ENCODE measurements at regions not wholly inside any gene's neighbourhood (a gene's known extent, or its start where the extent isn't known, plus 50 kb on each side); places are given as distances from the start of the nearest gene placed in this dataset.
"Not testable (repeated sequence)": the region's sequence is repeated elsewhere in the genome, so short reads cannot be mapped to it uniquely, and the experiment has no call there.

DNA sequence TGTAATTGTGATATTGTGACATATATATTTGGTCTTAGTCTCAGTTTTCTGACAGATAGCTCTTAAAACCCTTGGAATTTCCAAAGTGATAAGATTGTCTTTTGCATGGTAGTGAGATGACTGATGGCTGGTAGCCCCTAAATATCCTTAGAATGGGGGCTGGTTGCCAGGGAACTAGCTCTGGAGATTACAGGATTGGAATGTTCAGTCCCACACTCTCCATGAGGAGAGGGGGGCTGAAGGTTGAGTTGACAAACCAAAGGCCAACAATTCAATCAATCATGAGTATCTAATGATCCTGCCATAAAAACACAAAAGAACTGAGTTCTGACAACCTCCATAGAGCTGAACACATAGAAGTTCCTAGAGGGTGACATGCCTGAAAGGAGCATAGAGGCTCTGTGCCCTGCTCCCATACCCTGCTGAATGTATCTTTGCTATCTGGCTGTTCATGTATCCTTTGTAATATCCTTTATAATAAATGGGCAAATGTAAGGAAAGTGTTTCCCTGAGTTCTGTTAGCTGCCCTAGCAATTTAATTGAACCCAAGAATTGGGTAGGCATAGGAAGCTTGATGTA lies 1680.3 kb upstream of the PIK3C3 start:
- no peak overlapping the region for H3K27ac ChIP-seq
- TF ChIP-seq, protein P1, sequence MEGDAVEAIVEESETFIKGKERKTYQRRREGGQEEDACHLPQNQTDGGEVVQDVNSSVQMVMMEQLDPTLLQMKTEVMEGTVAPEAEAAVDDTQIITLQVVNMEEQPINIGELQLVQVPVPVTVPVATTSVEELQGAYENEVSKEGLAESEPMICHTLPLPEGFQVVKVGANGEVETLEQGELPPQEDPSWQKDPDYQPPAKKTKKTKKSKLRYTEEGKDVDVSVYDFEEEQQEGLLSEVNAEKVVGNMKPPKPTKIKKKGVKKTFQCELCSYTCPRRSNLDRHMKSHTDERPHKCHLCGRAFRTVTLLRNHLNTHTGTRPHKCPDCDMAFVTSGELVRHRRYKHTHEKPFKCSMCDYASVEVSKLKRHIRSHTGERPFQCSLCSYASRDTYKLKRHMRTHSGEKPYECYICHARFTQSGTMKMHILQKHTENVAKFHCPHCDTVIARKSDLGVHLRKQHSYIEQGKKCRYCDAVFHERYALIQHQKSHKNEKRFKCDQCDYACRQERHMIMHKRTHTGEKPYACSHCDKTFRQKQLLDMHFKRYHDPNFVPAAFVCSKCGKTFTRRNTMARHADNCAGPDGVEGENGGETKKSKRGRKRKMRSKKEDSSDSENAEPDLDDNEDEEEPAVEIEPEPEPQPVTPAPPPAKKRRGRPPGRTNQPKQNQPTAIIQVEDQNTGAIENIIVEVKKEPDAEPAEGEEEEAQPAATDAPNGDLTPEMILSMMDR (conservative IDR thresholded peaks at IDR 0.05; ENCODE audit: low read depth): no peak
- ChIA-PET POLR2A (ENCODE audit: low non-redundant PET) (no interaction called here), CTCF (no interaction called here)
- no peak for DNase-seq (ENCODE audit: low spot score)

DNA sequence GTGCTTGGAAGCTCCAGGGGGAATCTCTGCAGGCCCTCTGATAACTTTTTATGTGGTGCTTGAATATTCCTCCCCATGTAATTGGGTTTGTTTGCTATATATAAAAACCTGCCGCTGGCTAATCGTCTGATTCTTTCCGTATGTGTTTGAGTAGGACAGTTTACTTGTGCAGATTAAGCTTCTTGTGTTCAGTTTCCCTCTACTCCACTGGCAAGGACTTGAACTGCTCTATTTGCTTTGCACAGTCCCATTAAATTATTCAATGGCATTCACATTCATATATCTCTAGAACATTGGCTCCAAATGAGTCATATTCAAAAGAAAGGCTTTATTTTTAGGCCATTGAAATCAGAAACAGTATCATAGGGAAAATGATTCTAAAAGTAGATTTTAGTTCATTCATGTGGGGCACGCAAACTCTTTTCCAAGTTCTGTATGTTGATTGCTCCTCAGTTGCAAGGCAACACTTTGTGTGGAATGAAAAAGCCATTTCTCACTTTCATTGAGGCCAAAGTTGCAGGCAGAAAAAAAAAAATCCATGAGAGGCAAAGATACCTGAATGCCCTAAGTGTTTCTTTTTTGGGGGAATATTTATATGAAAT lies 1682.3 kb upstream of the PIK3C3 start:
- H3K27ac ChIP-seq: no peak overlapping the region
- POLR2A ChIA-PET (ENCODE audit: low non-redundant PET): no interaction called here
- TF ChIP-seq, protein P1 (conservative IDR thresholded peaks at IDR 0.05; ENCODE audit: low read depth): no peak
- CTCF ChIA-PET: no interaction called here
- DNase-seq (ENCODE audit: low spot score): no peak

DNA sequence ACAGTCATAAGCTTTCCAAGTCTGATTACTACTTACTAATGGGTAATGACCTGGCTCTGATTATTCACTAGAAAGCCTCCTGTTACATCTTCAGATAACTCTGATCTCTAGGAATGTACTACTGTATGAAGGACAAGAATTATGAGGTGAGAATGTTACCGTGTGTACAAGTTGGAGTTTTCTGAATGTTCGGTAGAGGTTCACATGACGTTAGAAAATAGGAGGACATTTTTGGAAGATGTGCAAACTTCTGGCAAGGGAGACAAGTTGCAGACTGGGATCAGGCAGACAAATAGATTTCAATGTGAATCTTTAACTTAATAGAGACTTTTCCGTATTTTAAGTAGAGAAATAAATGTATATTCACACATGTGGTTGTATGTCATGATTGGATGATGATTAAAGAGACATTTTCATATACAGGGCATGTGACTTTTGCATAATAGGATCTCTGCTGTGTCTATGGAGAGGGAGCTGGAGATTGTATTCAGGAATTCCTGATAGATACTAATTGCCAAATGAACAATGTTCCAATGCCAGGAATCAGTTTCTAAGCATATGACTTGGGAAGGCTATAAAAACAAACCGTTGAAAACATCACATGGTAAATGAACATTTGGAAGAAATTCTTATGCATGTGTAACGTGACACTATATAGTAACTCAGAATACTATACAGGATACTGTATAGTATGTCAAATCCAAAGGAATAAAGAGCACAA lies 1695.8 kb upstream of the PIK3C3 start:
- POLR2A ChIA-PET (ENCODE audit: low non-redundant PET): no interaction called here
- CTCF ChIA-PET: no interaction called here
- DNase-seq (ENCODE audit: low spot score): no peak
- TF ChIP-seq, protein P1 (conservative IDR thresholded peaks at IDR 0.05; ENCODE audit: low read depth): no peak
- no peak overlapping the region for H3K27ac ChIP-seq

DNA sequence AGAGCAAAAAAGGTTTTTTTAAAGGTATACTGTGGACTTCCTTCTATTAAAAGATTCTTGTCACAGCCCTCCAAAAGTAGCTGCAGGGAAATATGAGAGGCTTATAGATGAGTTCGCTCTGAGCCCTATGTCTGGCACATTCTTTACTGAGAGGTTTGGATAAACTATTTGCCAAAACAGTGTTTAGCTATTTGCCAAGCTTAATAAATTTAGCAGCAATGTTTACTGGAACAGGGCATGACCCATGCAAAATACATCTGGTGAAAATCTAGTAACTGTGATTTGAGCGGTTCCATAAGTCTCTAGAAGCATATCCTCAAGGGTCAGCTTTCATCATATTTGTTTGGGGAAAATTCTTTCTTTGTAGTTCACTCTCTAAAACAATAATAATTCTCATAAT lies 1696.7 kb upstream of the PIK3C3 start:
- CTCF ChIA-PET: interaction anchor here (0.7 kb wide), 1 partner anchor 40 kb away, joined by 3 read pairs; no protein-coding TSS in a partner anchor
- no peak for DNase-seq (ENCODE audit: low spot score)
- POLR2A ChIA-PET (ENCODE audit: low non-redundant PET): no interaction called here
- TF ChIP-seq, protein P1 (conservative IDR thresholded peaks at IDR 0.05; ENCODE audit: low read depth): no peak
- H3K27ac ChIP-seq: no peak overlapping the region

DNA sequence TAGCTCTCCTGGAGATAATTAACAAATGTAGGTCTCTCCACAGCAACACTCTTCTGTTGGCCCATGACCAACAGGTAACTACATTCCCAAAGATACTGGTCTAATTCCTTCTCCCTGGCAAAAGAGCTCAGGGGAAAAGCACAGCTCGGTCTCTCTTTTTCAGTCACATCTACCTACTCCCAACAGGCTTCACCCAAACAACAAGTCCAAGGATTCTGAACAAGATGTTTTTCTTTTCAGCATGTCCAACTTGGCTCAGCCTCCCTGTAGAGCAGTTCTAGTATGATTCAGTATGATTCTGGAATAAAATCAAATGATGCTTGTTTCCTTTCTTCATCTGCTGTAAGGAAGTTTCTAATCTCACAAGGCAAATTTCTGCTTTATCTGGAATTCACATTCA lies 1704.8 kb upstream of the PIK3C3 start:
- no peak overlapping the region for H3K27ac ChIP-seq
- POLR2A ChIA-PET (ENCODE audit: low non-redundant PET): no interaction called here

DNA sequence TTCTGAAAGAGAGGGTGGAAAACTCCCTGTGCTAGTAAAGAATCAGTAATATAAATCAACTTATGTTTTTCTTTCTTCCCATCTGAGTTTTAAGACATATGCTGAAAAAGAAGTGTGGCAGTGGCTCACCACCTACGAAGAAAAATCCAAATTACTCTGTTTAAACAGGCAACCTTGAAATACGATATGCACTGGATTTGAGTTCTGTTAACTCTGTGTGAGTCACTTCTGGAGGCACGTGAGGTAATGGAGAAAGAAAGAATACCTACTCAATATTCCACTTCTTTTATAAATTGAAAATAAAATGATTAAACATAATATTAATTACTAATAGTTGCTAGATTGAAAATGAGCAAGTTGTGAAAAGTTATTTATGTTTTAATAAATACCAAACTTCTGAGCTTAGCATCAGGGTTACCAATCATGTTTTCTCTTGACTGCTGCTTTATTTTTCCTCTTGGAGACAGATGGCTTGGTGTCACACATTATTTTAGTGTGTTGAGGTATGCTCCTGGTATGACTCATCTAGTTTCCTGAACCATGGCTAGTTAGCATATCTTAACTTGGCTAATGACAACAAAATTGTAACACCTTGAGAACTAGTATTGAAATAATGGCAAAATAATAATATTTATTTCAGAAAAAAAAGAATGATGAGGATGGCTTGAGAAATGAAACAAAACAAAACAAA lies 1705.5 kb upstream of the PIK3C3 start:
- ChIA-PET POLR2A (ENCODE audit: low non-redundant PET) (no interaction called here), CTCF (no interaction called here)
- DNase-seq (ENCODE audit: low spot score): peak; percentile 0

More for the DNA sequence above, 1704.8 kb upstream of the PIK3C3 start:
- DNase-seq (ENCODE audit: low spot score): no peak
- CTCF ChIA-PET: no interaction called here
- TF ChIP-seq, protein P1 (conservative IDR thresholded peaks at IDR 0.05; ENCODE audit: low read depth): no peak

DNA sequence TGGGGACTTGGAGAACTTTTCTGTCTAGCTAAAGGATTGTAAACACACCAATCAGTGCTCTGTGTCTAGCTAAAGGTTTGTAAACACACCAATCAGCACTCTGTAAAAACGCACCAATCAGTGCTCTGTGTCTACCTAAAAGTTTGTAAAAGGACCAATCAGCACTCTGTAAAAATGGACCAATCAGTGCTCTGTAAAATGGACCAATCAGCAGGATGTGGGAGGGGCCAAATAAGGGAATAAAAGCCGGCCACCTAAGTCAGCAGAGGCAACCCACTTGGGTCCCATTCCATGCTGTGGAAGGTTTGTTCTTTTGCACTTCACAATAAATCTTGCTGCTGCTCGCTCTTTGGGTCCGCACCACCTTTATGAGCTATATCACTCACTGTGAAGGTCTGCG lies 1709.4 kb upstream of the PIK3C3 start:
- H3K27ac ChIP-seq; CTCF ChIA-PET; POLR2A ChIA-PET (ENCODE audit: low non-redundant PET); DNase-seq (ENCODE audit: low spot score): not testable (repeated sequence)

More for the DNA sequence above, 1705.5 kb upstream of the PIK3C3 start:
- H3K27ac ChIP-seq: no peak overlapping the region
- TF ChIP-seq, protein P1 (conservative IDR thresholded peaks at IDR 0.05; ENCODE audit: low read depth): no peak

Data from RWPE1 (cell line).